ENCODE measurements at regions not wholly inside any gene's neighbourhood (a gene's known extent, or its start where the extent isn't known, plus 50 kb on each side); places are given as distances from the start of the nearest gene placed in this dataset.
"Not testable (repeated sequence)": the region's sequence is repeated elsewhere in the genome, so short reads cannot be mapped to it uniquely, and the experiment has no call there.

- no peak for DNase-seq (ENCODE audit: low read depth)
Measured at GRCh38 chr7:67620216-67620933, 623.7 kb downstream of the TYW1 start.

GRCh38 chr7:67621704-67622103 lies 625.1 kb downstream of the TYW1 start:
- no peak for DNase-seq (ENCODE audit: low read depth)

GRCh38 chr7:67625257-67625737 lies 628.7 kb downstream of the TYW1 start:
- no peak for DNase-seq (ENCODE audit: low read depth)

GRCh38 chr7:67631476-67631875 lies 634.8 kb downstream of the TYW1 start:
- DNase-seq (ENCODE audit: low read depth), result no peak

GRCh38 chr7:67635271-67635670 lies 638.6 kb downstream of the TYW1 start:
- no peak for DNase-seq (ENCODE audit: low read depth)

GRCh38 chr7:67636348-67637022 lies 639.9 kb downstream of the TYW1 start:
- no peak for DNase-seq (ENCODE audit: low read depth)

- no peak for DNase-seq (ENCODE audit: low read depth)
Measured at GRCh38 chr7:67637023-67637358, 640.4 kb downstream of the TYW1 start.

- DNase-seq (ENCODE audit: low read depth), result not testable (repeated sequence)
Measured at GRCh38 chr7:67642542-67642941, 645.9 kb downstream of the TYW1 start.

- no peak for DNase-seq (ENCODE audit: low read depth)
Measured at GRCh38 chr7:67644151-67644550, 647.5 kb downstream of the TYW1 start.

GRCh38 chr7:67652937-67653336 lies 656.3 kb downstream of the TYW1 start:
- no peak for DNase-seq (ENCODE audit: low read depth)

GRCh38 chr7:67653856-67654454 lies 657.3 kb downstream of the TYW1 start:
- DNase-seq (ENCODE audit: low read depth), result no peak

- DNase-seq (ENCODE audit: low read depth), result no peak
Measured at GRCh38 chr7:67654642-67655041, 658.0 kb downstream of the TYW1 start.

GRCh38 chr7:67655168-67655567 lies 658.5 kb downstream of the TYW1 start:
- DNase-seq (ENCODE audit: low read depth), result no peak

- no peak for DNase-seq (ENCODE audit: low read depth)
Measured at GRCh38 chr7:67659091-67659490, 662.5 kb downstream of the TYW1 start.

GRCh38 chr7:67662804-67663203 lies 666.2 kb downstream of the TYW1 start:
- DNase-seq (ENCODE audit: low read depth), result no peak

GRCh38 chr7:67663644-67664043 lies 667.0 kb downstream of the TYW1 start:
- DNase-seq (ENCODE audit: low read depth), result no peak

GRCh38 chr7:67666359-67666758 lies 669.7 kb downstream of the TYW1 start:
- DNase-seq (ENCODE audit: low read depth), result not testable (repeated sequence)

GRCh38 chr7:67671006-67671548 lies 674.4 kb downstream of the TYW1 start:
- no peak for DNase-seq (ENCODE audit: low read depth)

GRCh38 chr7:67673861-67674260 lies 677.2 kb downstream of the TYW1 start:
- DNase-seq (ENCODE audit: low read depth), result no peak

- not testable (repeated sequence) for DNase-seq (ENCODE audit: low read depth)
Measured at GRCh38 chr7:67674862-67675261, 678.2 kb downstream of the TYW1 start.

- DNase-seq (ENCODE audit: low read depth), result no peak
Measured at GRCh38 chr7:67675971-67676370, 679.3 kb downstream of the TYW1 start.

GRCh38 chr7:67678419-67678818 lies 681.8 kb downstream of the TYW1 start:
- no peak for DNase-seq (ENCODE audit: low read depth)

- DNase-seq (ENCODE audit: low read depth), result no peak
Measured at GRCh38 chr7:67683628-67684027, 687.0 kb downstream of the TYW1 start.

All from stimulated activated CD8-positive, alpha-beta memory T cell treated with anti-CD3 and anti-CD28 coated beads, Interleukin-12 subunit alpha, Interleukin-12 subunit beta, amount 100 ng/mL, for 1 hour (primary cell).